OCI-LY1 (cell line): ENCODE measurements at regions not wholly inside any gene's neighbourhood (a gene's known extent, or its start where the extent isn't known, plus 50 kb on each side); places are given as distances from the start of the nearest gene placed in this dataset.

Source experiments
- H2AFZ ChIP-seq: fragments of 200-600 bp; sonication (generic), shearing (Covaris generic); 2 replicates; pipeline ENCODE4 v1.6.0; 2014; ENCODE audit warnings: antibody characterized with exemption, mild to moderate bottlenecking, low read length
- H3F3A ChIP-seq: fragments of 200-600 bp; sonication (generic), shearing (Covaris generic); 2 replicates; pipeline ENCODE4 v1.6.0; 2014; ENCODE audit warnings: mild to moderate bottlenecking, antibody characterized with exemption, low read length, moderate library complexity; ENCODE audit not compliant: insufficient read depth
- H3K27ac ChIP-seq: fragments of 200-600 bp; sonication (generic); 2 replicates; pipeline ENCODE4 v1.5.1; 2014; ENCODE audit warnings: low read length, mixed run types, mild to moderate bottlenecking, low read depth; ENCODE audit not compliant: poor library complexity, severe bottlenecking
- H3K27me3 ChIP-seq: fragments of 200-600 bp; sonication (generic); 2 replicates; pipeline ENCODE4 v1.6.0; 2014; ENCODE audit warnings: antibody characterized with exemption, mild to moderate bottlenecking, low read length, moderate library complexity; ENCODE audit not compliant: insufficient read depth
- H3K36me3 ChIP-seq: fragments of 200-600 bp; sonication (generic); 2 replicates; pipeline ENCODE4 v1.6.1; 2014; ENCODE audit warnings: mild to moderate bottlenecking, antibody characterized with exemption, low read length, moderate library complexity, mixed read lengths; ENCODE audit not compliant: insufficient read depth
- H3K4me1 ChIP-seq: fragments of 200-600 bp; sonication (generic); 2 replicates; pipeline ENCODE4 v1.5.1; 2014; ENCODE audit warnings: mild to moderate bottlenecking, low read length, moderate library complexity; ENCODE audit not compliant: insufficient read depth, severe bottlenecking
- H3K4me2 ChIP-seq: fragments of 200-600 bp; sonication (generic), shearing (Covaris generic); 2 replicates; pipeline ENCODE4 v1.6.1; 2014; ENCODE audit warnings: low read length
- H3K4me3 ChIP-seq: fragments of 200-600 bp; sonication (generic); 2 replicates; pipeline ENCODE4 v1.5.1; 2014; ENCODE audit warnings: low read length, low read depth, mild to moderate bottlenecking, mixed read lengths; ENCODE audit not compliant: poor library complexity, severe bottlenecking
- H3K79me2 ChIP-seq: fragments of 200-600 bp; shearing (Covaris generic); 2 replicates; pipeline ENCODE4 v1.6.1; 2016; ENCODE audit warnings: mixed run types, low read length, mixed read lengths; ENCODE audit not compliant: insufficient read depth
- H3K9ac ChIP-seq: fragments of 200-600 bp; sonication (generic), shearing (Covaris generic); 2 replicates; pipeline ENCODE4 v1.6.1; 2014; ENCODE audit warnings: mild to moderate bottlenecking, low read length, mixed read lengths
- H3K9me2 ChIP-seq: fragments of 200-600 bp; sonication (generic), shearing (Covaris generic); 2 replicates; pipeline ENCODE4 v1.6.1; 2014; ENCODE audit warnings: low read depth, mild to moderate bottlenecking, low read length, mixed read lengths
- H3K9me3 ChIP-seq: fragments of 200-600 bp; shearing (Covaris generic); 2 replicates; pipeline ENCODE4 v1.6.1; 2014; ENCODE audit warnings: low read length, mixed read lengths
- H4K20me1 ChIP-seq: fragments of 200-600 bp; sonication (generic), shearing (Covaris generic); 2 replicates; pipeline ENCODE4 v1.6.0; 2016; ENCODE audit warnings: mild to moderate bottlenecking, low read length; ENCODE audit not compliant: insufficient read depth
- CTCF ChIP-seq: fragments of 200-600 bp; sonication (generic), shearing (Covaris generic); IDR thresholded peaks from 2 replicates; pipeline ENCODE4 v1.5.1; 2017; ENCODE audit warnings: mild to moderate bottlenecking, antibody characterized with exemption, low read length, moderate library complexity, mixed read lengths
- EZH2 ChIP-seq: fragments of 200-600 bp; sonication (generic), shearing (Covaris generic); IDR thresholded peaks from 2 replicates; pipeline ENCODE4 v1.8.0; 2017; ENCODE audit warnings: borderline replicate concordance, mixed run types, mild to moderate bottlenecking, antibody characterized with exemption, low read length, moderate library complexity, mixed read lengths

DNA sequence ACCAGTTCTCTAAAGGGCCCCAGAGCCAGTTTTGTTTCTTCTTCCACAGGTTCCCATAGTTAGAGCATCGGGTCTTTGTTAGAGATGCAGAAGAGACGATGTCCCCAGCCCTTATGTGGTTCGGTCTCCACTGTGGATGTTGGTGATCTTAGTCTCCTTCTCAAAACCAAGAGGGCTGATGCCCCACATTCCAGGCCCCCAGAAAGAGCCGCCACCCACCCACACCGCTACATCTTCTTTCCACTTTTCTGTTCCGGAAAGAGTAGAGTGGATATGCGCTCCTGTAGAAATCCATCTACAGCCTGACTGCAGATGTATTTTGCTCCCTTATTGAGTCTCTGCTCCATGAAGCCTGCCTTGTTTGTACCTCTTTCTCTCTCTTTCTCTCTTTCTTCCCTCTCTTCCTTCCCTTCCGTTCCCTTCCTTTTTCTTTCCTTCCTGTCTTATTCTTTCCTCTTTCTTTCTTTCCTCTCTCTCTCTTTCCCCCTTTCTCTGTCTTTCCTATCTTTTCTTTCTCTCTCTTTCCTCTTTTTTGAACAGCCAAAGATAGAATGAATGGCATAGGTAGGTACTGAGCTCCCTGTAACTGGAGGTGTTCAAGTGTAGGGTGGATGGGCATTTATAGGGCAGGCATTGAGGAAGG lies 224.3 kb downstream of the SEC14L1 start:
- H3K27ac ChIP-seq, result no peak overlapping the region

GRCh38 chr17:77365584-77366186 lies 224.9 kb downstream of the SEC14L1 start:
- Histone ChIP-seq H2AFZ (no peak overlapping the region), H3K27ac (no peak overlapping the region), H3K4me2 (no peak overlapping the region), H3K4me1 (peaks cover 11% of the 10 kb centered on the region), H3K36me3 (no peaks in the 10 kb centered on the region), H3F3A (no peaks in the 10 kb centered on the region), H3K4me3 (no peak overlapping the region), H4K20me1 (no peaks in the 10 kb centered on the region), H3K9me2 (no peaks in the 10 kb centered on the region), H3K9me3 (no peaks in the 10 kb centered on the region), H3K9ac (no peak overlapping the region), H3K27me3 (peaks cover 4% of the 10 kb centered on the region; the same call in 1 of the 2 replicates), H3K79me2 (no peaks in the 10 kb centered on the region)
- TF ChIP-seq EZH2 (no peak), CTCF (no peak)

More for the DNA sequence above, 224.3 kb downstream of the SEC14L1 start:
- Histone ChIP-seq H3K9ac (no peak overlapping the region), H3K79me2 (no peaks in the 10 kb centered on the region), H2AFZ (no peak overlapping the region), H3K9me3 (no peaks in the 10 kb centered on the region), H4K20me1 (no peaks in the 10 kb centered on the region), H3K4me3 (no peak overlapping the region), H3F3A (no peaks in the 10 kb centered on the region), H3K9me2 (no peaks in the 10 kb centered on the region), H3K4me1 (peaks cover 11% of the 10 kb centered on the region), H3K4me2 (no peak overlapping the region), H3K36me3 (no peaks in the 10 kb centered on the region), H3K27me3 (peaks cover 4% of the 10 kb centered on the region; the same call in 1 of the 2 replicates)
- TF ChIP-seq CTCF, result no peak

GRCh38 chr17:77366206-77366557 lies 225.4 kb downstream of the SEC14L1 start:
- Histone ChIP-seq H4K20me1 (no peaks in the 10 kb centered on the region), H3K79me2 (no peaks in the 10 kb centered on the region), H3F3A (no peaks in the 10 kb centered on the region), H3K9ac (no peak overlapping the region), H3K9me3 (no peaks in the 10 kb centered on the region), H3K4me3 (no peak overlapping the region), H3K27me3 (peaks cover 4% of the 10 kb centered on the region; the same call in 1 of the 2 replicates), H2AFZ (no peak overlapping the region), H3K9me2 (no peaks in the 10 kb centered on the region), H3K27ac (no peak overlapping the region), H3K4me1 (peaks cover 13% of the 10 kb centered on the region), H3K36me3 (no peaks in the 10 kb centered on the region), H3K4me2 (no peak overlapping the region)
- TF ChIP-seq EZH2 (no peak), CTCF (no peak)
